ENCODE measurements at regions not wholly inside any gene's neighbourhood (a gene's known extent, or its start where the extent isn't known, plus 50 kb on each side); places are given as distances from the start of the nearest gene placed in this dataset.

GRCh38 chr5:87649455-87649854 is 236.7 kb upstream of the CCNH start:
- POLR2A ChIA-PET, result no interaction called here
- no peaks in the 10 kb centered on the region for H3K36me3 ChIP-seq (ENCODE audit: control insufficient read depth, insufficient read depth, low read length)
- H3K79me2 ChIP-seq (ENCODE audit: control insufficient read depth, insufficient read depth, low read length), result no peaks in the 10 kb centered on the region
- in situ Hi-C loops (cut with MboI), result no loop called here
- CTCF ChIA-PET (ENCODE audit: low intra/inter-chr PET ratio), result no interaction called here
- TF ChIP-seq MCM3 (IDR thresholded peaks at IDR 0.05) (no peak), HNRNPH1 (optimal IDR thresholded peaks at IDR 0.05; ENCODE audit: low read depth, low read length) (no peak), CREB1 (IDR thresholded peaks at IDR 0.05) (no peak), CREB1 (CRISPR knock-in tag; IDR thresholded peaks at IDR 0.05) (no peak), NCOA4 (IDR thresholded peaks at IDR 0.05; ENCODE audit: partially characterized antibody) (no peak), PHB2 (IDR thresholded peaks at IDR 0.05; ENCODE audit: low read depth) (no peak), ZNF57 (CRISPR knock-in tag; IDR thresholded peaks at IDR 0.05) (no peak), E2F6 (IDR thresholded peaks at IDR 0.05; ENCODE audit: borderline replicate concordance in 1 of 2, extremely low read depth in 1 of 2, insufficient read depth in 1 of 2, insufficient read length in 1 of 2, low read depth in 1 of 2, low read length in 1 of 2, poor library complexity in 1 of 2, severe bottlenecking in 1 of 2) (no peak), ZNF274 (IDR thresholded peaks at IDR 0.05; ENCODE audit: borderline replicate concordance, low read depth, low read length) (no peak), ZHX1 (conservative IDR thresholded peaks at IDR 0.05; ENCODE audit: low read length) (no peak), POLR2AphosphoS5 (IDR thresholded peaks at IDR 0.05; ENCODE audit: control insufficient read depth, insufficient read depth, low read depth, low read length) (no peak), ZFX (CRISPR knock-in tag; IDR thresholded peaks at IDR 0.05) (no peak), CBX1 (IDR thresholded peaks at IDR 0.05; ENCODE audit: low read depth) (no peak), TBP (optimal IDR thresholded peaks at IDR 0.05; ENCODE audit: low read depth, low read length) (no peak), MCM7 (IDR thresholded peaks at IDR 0.05) (no peak)
- H4K20me1 ChIP-seq (replicated peaks; ENCODE audit: control insufficient read depth, insufficient read depth, low read length), result no peaks in the 10 kb centered on the region
- H3K4me2 ChIP-seq (ENCODE audit: insufficient read depth, low read length), result no peak overlapping the region
- H3K9ac ChIP-seq (ENCODE audit: insufficient read depth in 1 of 2, low read depth in 2 of 2, low read length in 2 of 2), result no peak overlapping the region
- no TSS peak for BruUV-seq (replicated peaks)
- H3K27me3 ChIP-seq (ENCODE audit: control insufficient read depth in 2 of 2, insufficient read depth in 2 of 2, low read length in 2 of 2), result no peaks in the 10 kb centered on the region
- no peak overlapping the region for H3K27ac ChIP-seq (ENCODE audit: extremely low read depth, low read depth, low read length)
- ATAC-seq, result no peak
- FAIRE-seq, result no peak
- H3K4me1 ChIP-seq (replicated peaks in 1 of 2; ENCODE audit: control insufficient read depth in 2 of 2, insufficient read depth in 2 of 2, low read length in 2 of 2), result no peaks in the 10 kb centered on the region
- H3K9me3 ChIP-seq (replicated peaks; ENCODE audit: control insufficient read depth, insufficient read depth, low read depth, low read length), result no peaks in the 10 kb centered on the region
- DNase-seq (ENCODE audit: extremely low read depth in 1 of 4, low spot score in 3 of 4), result no peak
- intact Hi-C loops (cut with micrococcal nuclease), result no loop called here
- no peak overlapping the region for H2AFZ ChIP-seq (ENCODE audit: low read depth, low read length)
- no peak overlapping the region for H3K4me3 ChIP-seq
- WGBS (ENCODE audit: insufficient coverage, low coverage, missing lambda C conversion rate), result 0% methylated on average over 4 of the region's 4 CpGs
- H3K9me1 ChIP-seq (ENCODE audit: control insufficient read depth, insufficient read depth, low read length), result no peaks in the 10 kb centered on the region

All from K562 (cell line).